NCI-H2029 treated with DMSO at 0.1 percent for 48 hours (cell line): ENCODE measurements at regions not wholly inside any gene's neighbourhood (a gene's known extent, or its start where the extent isn't known, plus 50 kb on each side); places are given as distances from the start of the nearest gene placed in this dataset.
"Not testable (repeated sequence)": the region's sequence is repeated elsewhere in the genome, so short reads cannot be mapped to it uniquely, and the experiment has no call there.

Experiments used
- DNase-seq: peaks from one replicate; lab custom pipeline; 2025; lab: John Stamatoyannopoulos, UW

GRCh38 chr1:213324859-213325258, 273.8 kb downstream of the RPS6KC1 start:
- no peak for DNase-seq

DNA sequence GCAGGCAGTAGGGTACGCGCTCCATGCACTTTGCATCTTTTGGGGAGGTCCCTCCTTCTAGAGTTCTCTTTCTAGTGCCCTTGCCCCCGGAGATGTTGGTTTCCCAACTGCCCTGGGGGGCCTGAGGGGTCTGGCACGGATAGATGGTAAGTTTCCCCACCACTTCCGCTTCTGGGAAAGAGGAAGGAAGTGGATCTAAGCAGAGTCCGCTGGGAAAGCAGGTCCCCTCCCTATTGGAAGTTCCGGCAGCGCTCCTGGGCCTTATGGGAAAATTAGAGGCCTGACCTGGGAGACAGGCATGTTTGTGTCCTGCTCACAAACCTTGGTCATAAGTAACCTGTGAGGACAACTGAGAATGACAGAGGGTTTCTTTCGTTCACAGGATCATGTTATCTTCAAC, 274.4 kb downstream of the RPS6KC1 start:
- DNase-seq: no peak

GRCh38 chr1:213326281-213327016, 275.4 kb downstream of the RPS6KC1 start:
- no peak for DNase-seq

GRCh38 chr1:213327017-213327667, 276.1 kb downstream of the RPS6KC1 start:
- no peak for DNase-seq

DNA sequence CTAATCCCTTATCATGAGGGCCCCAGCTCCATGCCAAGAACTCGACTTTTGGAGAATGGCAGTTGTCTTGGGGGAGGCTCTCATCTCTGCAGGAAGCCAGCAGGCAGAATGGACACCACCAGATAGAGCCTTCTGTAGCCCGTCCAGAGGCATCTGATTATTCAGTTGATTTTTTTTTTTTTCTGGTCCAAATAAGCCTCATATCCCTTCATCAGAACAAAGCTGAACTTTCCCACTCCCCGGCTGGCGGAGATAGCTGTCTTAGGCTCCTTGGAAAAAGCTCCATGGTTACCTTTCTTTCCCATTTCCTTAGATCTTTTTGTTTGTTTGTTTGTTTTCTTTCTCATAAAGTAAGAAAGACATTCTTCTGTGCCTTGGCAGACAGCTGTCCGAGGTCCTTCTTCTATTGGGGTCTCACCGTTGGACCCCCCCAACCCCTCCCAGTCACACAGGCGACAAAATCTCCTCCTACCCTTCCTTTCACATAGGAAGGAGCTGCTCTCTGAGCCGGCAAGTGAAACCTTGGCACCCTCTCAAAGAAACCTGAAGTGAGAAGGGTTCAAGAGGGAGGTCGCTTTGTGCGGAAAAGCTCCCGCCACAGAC, 278.5 kb downstream of the RPS6KC1 start:
- no peak for DNase-seq

GRCh38 chr1:213330281-213330680, 279.2 kb downstream of the RPS6KC1 start:
- DNase-seq: no peak

- DNase-seq: no peak
These were observed 280.7 kb downstream of the RPS6KC1 start for GRCh38 chr1:213331631-213332175.

- DNase-seq: no peak
These were observed 281.4 kb downstream of the RPS6KC1 start for GRCh38 chr1:213332491-213332890.

- DNase-seq: no peak
These were observed 282.1 kb downstream of the RPS6KC1 start for GRCh38 chr1:213333121-213333520.

DNA sequence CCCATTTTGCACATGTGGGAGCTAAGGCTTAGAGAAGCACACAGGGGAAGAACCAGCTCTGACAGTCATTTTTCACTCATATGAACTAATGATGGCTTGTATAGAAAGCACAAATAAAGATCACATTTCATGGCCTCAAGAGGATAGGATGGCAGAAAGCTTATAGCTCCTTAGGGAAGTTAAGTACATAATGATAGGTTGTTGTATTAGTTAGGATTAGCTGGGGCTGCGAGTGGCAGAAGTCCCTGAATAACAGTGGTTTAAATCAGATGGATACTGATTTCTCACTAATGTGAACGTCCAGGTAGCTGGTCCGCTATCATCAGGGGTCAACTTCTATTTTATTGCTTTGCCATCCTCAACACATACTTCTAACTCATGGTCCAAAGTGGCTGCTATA, 284.0 kb downstream of the RPS6KC1 start:
- no peak for DNase-seq

DNA sequence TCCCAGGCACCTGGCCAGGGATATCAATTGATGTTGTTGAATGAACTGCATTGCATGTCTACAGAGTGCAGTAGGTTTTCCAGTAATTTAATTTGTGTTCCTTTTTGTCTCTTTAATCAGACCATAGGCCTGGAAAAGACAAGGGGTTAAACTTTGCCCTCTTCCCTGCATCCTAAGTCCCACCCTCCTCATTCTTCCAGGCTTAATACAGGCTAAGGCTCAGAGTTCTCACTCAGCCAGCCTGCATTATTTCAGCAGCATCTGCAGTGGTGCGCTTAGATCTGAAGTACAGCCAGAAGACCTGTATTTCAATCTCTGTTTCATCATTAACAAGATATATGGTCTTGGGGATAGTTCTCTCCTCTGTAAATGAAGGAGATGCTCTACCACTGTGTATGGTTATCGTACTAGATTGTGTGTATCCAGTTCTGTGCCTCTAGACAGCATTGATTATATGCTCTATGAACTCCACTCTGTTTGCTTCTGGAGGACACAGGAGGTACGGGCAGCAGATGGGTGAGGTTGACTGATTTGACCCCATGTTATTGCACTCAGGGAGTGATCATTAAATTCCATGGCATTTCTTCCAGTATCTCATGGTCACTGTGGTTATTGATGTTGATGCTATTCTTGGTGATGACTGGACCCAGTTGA, 286.1 kb downstream of the RPS6KC1 start:
- DNase-seq: no peak

- no peak for DNase-seq
These were observed 289.6 kb downstream of the RPS6KC1 start for GRCh38 chr1:213340593-213340992.

GRCh38 chr1:213345621-213346020, 294.6 kb downstream of the RPS6KC1 start:
- DNase-seq: no peak

DNA sequence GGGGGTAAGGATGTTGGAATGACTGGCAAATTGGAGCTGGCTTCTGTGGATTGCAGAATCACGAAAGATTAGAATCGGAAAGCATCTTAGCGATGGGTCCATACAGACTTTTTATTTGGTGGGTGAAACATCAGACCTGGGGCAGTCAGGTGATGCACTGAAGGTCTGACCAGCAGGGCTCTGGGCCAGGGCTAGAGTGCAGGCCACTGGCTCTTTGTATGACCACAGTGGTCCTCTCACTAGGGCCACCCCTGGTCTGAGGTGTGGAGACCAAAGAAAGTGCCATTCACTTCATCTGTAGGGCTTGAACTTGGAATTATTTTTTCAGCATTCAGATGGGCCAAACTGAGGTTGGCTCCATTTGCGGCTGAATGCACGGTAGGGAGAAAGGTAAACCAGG, 306.4 kb downstream of the RPS6KC1 start:
- DNase-seq: no peak

GRCh38 chr1:213358368-213358767, 307.3 kb downstream of the RPS6KC1 start:
- not testable (repeated sequence) for DNase-seq

- no peak for DNase-seq
These were observed 311.6 kb downstream of the RPS6KC1 start for GRCh38 chr1:213362598-213362997.

- DNase-seq: no peak
These were observed 315.2 kb downstream of the RPS6KC1 start for GRCh38 chr1:213366141-213366831.

DNA sequence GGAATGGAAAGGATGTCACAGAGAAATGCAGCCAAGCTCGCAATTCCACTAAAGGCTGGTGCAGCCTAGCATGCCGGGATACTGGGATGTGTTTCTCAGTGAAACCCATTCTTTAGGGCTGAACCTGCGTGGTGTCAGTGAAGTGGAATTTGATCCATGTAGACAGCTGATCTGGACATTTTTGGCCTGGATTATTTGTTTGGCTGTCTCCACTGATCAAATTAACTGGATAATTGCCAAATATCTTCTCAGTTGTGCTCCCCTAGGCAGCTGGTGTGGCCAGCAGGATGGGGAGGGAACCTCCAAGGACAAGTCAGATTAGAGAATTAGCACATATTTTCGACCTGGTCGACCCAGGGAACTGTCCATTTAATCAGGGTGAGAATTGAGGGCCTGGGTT, 318.4 kb downstream of the RPS6KC1 start:
- DNase-seq: no peak

- no peak for DNase-seq
These were observed 319.5 kb downstream of the RPS6KC1 start for GRCh38 chr1:213370523-213370922.

DNA sequence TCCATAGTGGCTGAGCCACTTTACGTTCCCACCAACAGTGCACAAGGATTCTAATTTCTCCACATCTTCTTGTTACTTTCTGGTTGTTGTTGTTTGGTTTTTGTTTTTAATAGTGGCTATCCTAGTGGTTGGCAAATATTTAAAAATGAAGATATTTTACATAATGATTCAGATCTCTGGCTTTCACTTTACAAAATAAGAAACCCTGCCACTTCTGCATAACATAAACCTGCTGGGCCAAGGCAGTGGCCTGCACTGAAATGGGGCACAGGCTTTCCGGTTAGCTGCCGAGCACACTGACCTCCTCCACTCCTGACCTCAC, 320.4 kb downstream of the RPS6KC1 start:
- no peak for DNase-seq

DNA sequence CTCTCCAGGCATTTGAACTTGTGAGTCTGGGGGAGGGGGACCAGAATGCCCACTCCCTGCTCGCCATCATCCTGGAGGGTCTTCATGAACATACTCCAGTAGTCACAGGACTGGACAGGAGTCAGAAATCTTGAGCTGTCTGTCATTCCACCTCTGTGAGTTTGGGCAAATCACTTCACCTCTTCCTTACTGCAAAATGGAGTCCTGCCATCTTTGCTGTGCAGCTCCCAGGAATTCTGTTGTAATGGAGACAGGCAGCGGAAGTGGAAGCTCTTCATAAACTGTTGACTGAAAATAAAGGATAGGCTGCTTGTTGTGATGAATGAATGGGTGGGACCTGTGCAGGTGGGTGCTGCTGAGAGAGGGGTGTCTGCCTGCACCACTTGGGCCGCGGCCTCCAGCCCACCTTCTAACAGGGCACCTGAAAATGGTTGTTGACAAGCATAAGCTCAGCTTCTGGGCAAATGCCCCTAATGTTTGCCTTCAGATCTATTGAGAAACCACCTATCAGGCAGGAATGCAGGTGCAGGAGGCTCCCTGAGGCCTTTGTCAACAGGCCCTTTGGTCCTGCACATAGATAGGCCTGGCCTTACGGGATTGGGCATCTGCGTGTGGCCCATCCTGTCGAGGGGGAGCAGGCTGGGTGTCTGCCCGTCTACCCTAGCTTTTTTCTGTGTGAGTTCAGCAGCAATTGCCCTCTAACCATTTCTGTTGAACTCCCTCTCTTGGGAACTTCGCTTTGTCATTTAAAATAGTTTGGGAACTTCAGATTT, 321.0 kb downstream of the RPS6KC1 start:
- DNase-seq: no peak
